AG10803 (cell line): ENCODE measurements at regions not wholly inside any gene's neighbourhood (a gene's known extent, or its start where the extent isn't known, plus 50 kb on each side); places are given as distances from the start of the nearest gene placed in this dataset.
"Not testable (repeated sequence)": the region's sequence is repeated elsewhere in the genome, so short reads cannot be mapped to it uniquely, and the experiment has no call there.

Experiments
- DNase-seq: peaks from one replicate; pipeline ENCODE4 v3.0.0; 2010; ENCODE audit warnings: low read depth
- H3K4me3 ChIP-seq: 2 replicates; pipeline ENCODE4 v1.5.1; 2011; ENCODE audit warnings: mild to moderate bottlenecking, low read length, control low read depth
- TF ChIP-seq, protein P1 (sequence below): conservative IDR thresholded peaks from 2 replicates; pipeline ENCODE4 v1.5.1; 2011; ENCODE audit warnings: mild to moderate bottlenecking, low read length, control low read depth, inconsistent platforms

DNA sequence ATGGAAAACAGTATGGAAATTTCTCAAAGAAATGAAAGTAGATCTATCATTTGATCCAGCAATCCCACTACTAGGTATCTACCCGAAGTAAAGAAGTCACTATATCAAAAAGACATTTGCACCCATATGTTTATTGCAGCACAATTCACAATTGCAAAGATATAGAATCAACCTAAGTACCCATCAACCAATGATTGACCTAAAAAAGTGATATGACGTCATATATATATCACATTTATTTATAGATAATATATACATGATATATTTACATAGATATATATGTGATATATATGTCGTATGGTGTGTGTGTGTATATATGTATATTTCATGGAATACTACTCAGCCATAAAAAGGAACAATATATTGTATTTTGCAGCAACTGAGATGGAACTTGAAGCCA, 188.3 kb upstream of the ARHGAP42 start:
- H3K4me3 ChIP-seq, result no peak overlapping the region
- DNase-seq, result no peak
- TF ChIP-seq, protein P1, sequence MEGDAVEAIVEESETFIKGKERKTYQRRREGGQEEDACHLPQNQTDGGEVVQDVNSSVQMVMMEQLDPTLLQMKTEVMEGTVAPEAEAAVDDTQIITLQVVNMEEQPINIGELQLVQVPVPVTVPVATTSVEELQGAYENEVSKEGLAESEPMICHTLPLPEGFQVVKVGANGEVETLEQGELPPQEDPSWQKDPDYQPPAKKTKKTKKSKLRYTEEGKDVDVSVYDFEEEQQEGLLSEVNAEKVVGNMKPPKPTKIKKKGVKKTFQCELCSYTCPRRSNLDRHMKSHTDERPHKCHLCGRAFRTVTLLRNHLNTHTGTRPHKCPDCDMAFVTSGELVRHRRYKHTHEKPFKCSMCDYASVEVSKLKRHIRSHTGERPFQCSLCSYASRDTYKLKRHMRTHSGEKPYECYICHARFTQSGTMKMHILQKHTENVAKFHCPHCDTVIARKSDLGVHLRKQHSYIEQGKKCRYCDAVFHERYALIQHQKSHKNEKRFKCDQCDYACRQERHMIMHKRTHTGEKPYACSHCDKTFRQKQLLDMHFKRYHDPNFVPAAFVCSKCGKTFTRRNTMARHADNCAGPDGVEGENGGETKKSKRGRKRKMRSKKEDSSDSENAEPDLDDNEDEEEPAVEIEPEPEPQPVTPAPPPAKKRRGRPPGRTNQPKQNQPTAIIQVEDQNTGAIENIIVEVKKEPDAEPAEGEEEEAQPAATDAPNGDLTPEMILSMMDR, result no peak

DNA sequence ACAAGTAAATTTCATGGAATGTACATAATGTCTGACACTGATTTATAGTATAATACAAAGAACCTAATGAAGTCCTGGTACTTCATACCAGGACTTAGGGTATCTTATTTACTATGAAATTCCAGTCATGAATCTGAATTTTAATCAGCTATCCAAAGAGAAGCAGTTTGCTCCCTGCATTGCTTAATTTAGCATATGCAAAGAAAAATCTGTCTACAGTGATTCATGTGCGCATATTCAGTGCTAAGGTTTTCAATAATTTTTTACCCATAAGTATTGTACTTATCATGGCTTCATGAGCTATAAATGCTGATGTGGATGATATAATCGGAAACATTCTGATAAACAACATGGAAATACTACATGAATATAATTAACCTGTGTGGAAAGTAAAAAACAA, 185.6 kb upstream of the ARHGAP42 start:
- no peak overlapping the region for H3K4me3 ChIP-seq
- TF ChIP-seq, protein P1, result no peak
- no peak for DNase-seq

DNA sequence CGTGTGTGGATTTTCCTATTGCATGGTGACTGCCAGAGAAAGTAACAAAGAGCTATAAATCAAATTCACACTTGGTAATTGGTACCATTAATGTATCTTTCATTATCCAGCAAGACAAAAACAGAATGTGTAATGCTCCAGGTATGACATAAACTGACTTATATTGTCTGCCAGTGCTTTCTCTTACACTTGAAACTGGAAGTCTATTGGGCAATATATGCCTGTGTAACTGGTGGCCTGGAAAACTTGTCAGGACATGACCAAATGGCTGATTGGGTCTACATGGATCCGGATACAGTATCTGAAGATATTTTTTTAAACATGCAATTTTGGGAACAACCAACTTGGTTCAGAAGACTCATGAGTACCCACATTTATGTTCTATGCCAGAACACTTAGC, 174.6 kb upstream of the ARHGAP42 start:
- TF ChIP-seq, protein P1, result no peak
- no peak for DNase-seq
- H3K4me3 ChIP-seq, result no peak overlapping the region

DNA sequence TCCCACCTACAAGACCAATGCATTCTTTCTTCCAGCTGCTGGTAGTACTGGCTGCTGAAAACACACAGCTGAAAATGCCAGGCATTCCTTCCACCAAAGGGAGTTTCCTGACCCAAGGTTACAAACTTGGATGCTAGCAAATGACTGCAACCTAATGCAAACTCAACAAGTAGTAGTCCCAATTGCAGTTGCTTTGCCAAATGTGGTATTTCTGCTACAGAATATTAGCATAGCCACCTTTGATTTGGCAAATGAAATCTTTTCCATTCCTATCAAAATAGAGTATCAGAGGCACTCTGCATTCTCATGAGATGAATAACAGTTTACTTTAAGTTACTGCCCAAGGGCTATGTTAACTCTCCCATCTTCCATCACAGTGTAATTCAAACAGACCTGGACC, 172.0 kb upstream of the ARHGAP42 start:
- TF ChIP-seq, protein P1, result no peak
- H3K4me3 ChIP-seq, result no peak overlapping the region
- DNase-seq, result no peak

DNA sequence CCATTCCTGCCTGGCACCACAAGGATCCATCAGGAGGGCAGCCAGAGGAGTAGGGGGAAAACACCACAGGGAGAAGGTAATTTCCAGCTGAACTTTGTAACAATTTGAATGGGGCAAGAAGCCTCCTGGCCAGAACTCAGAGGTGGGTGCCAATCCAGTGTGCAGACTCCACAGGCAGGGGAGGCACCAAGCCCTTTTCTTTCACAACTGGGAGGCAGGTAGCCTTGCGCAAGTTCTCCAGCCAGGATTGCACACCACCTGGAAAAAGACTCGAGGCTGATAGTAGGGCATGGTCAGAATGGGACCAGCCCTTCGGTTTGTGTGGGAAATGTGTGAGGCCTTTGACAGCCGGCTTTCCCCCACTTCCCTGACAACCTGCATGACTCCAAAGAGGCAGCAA, 161.9 kb upstream of the ARHGAP42 start:
- no peak overlapping the region for H3K4me3 ChIP-seq
- DNase-seq, result no peak
- TF ChIP-seq, protein P1, result no peak

DNA sequence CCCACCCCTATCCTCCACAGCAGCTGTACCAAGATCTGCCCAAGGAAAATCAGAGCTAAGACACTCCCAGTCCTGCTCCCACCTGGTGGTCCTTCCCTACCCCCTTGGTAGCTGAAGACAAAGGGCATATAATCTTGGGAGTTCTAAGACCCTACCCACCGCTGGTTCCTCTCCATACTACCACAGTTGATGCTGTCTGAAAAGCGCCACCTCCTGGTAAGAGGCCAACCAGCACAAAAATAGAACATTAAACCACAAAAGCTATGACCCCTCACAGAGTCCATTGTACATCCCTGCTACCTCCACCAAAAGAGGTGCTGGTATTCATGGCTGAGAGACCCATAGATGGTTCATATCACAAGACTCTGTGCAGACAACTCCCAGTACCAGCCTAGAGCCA, 161.5 kb upstream of the ARHGAP42 start:
- H3K4me3 ChIP-seq, result no peak overlapping the region
- TF ChIP-seq, protein P1, result no peak
- no peak for DNase-seq

DNA sequence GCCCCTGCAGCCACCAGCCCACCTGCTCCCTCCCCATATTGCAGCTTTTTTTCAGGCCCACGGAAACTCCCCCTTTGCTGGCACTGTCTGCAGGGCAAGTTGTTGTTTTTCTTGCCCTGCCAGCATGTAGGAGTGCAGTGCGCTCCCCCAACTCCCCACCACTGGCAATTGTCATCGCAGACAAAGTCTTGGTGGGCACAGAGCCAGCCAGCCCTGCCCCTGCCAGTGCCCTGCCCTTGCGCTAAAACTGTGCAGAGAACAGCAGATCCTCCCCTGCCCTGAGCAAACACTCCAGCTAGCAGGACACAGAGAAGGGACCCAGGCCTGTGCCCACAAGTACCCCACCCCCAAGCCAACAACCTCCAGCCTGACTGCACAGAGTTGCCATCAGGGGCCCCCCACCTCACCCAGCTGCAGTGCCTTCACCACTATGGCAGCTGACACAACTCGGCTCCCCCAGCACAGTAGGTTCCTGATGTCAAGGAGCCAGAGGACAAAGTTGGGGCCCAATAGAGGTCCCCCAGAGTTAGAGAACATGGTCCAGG, 158.1 kb upstream of the ARHGAP42 start:
- TF ChIP-seq, protein P1, result no peak
- H3K4me3 ChIP-seq, result no peak overlapping the region
- DNase-seq, result no peak

DNA sequence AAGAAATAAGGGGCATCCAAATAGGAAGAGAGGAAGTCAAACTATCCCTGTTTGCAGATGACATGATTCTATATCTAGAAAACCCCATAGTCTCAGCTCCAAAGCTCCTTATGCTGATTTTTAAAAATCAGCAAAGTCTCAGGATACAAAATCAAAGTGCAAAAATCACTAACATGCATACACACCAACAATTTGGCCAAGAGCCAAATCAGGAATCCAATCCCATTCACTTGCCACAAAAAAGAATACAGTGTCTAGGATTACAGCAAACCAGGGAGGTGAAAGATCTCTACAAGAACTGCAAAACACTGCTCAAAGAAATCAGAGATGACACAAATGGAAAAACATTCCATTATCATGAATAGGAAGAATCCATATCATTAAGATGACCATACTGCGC, 155.8 kb upstream of the ARHGAP42 start:
- not testable (repeated sequence) for DNase-seq, H3K4me3 ChIP-seq
